ENCODE measurements at regions not wholly inside any gene's neighbourhood (a gene's known extent, or its start where the extent isn't known, plus 50 kb on each side); places are given as distances from the start of the nearest gene placed in this dataset.

DNA sequence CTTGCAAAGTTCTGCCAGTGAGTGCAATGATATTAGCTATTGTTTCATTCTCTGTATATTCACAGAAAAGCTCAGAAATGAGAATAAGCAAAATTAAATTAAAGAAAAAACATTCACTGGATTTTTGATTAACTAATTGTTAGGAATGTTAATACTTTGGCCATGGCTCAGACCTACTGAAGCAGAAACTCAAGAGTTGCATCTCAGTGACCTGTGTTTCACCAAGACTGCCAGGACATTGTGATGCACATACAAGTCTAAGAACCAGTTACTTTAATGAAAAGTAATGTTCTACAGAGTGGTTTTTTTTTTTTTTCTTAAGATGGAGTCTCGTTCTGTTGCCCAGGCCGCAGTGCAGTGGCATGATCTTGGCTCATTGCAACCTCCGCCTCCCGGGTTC lies 464.9 kb upstream of the NMUR2 start:
- DNase-seq (ENCODE audit: low read depth in 2 of 2), result no peak

DNA sequence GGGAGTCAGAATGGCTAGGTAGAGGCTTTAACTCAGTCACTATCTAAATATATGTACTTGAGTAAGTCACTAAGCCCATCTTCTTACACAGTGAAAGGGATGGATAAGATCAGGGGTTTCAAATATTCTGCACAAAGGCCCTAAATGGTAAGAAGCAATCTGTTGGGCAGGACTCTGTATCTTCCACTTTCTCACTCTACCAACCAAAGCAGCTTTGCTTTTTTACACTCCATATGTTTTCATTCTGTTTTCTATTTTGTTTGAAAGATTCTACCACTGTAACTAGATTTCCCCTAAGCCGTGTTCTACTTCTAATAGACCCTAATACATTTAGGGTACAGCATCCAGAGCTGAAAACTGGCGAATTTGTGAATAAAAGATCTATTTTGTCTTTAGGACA lies 477.5 kb upstream of the NMUR2 start:
- DNase-seq (ENCODE audit: low read depth in 2 of 2), result no peak

DNA sequence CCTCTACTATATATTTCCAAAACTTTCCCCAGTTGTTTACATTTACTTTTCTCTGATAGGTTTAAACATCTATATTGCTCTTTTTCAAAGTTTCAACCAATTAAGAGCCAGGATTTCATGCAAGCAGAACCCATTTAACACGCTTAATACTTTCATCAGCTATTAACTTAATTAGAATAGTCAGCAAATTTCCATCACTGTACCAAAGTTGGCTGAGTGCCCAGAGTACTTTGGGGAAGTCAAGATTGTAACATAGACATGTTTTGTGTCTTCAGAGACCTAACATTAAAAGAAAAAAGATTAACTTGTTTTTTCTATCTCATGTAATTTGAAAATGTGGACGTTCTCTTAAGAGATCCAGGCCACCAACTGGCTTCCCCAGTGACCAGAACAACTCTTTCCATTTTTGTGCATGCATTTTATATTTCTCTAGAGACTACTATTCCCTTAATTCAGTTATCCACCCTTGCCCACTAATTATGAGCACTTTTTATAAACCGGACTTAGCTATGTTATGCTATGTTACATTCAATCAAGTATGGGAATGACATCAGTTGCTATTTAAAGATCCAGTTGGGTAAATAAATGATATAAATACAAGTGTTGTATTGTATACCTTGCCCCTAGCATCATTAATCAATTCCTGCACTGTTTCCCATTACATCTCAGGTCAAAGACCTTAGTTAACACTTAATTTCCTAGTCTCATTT lies 478.1 kb upstream of the NMUR2 start:
- no peak for DNase-seq (ENCODE audit: low read depth in 2 of 2)

DNA sequence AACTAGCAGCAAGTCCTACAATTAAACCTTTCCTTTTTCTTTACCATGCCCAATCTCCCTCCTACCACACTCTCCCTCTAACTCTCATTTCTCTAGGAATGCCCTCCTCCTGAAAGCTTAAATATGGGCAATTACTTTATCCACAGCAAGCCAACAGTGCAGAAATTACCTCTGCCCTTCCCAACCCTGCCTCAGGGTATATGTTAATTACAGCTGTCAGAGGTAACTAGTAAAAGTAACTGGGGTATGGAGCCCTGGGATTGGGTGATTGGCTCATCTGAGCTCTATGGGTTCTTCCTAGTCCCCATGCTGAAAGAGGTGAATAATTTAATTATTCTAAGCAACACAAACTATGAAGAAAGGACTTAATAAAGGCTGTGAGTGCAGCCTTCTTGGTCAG lies 478.9 kb upstream of the NMUR2 start:
- no peak for DNase-seq (ENCODE audit: low read depth in 2 of 2)

DNA sequence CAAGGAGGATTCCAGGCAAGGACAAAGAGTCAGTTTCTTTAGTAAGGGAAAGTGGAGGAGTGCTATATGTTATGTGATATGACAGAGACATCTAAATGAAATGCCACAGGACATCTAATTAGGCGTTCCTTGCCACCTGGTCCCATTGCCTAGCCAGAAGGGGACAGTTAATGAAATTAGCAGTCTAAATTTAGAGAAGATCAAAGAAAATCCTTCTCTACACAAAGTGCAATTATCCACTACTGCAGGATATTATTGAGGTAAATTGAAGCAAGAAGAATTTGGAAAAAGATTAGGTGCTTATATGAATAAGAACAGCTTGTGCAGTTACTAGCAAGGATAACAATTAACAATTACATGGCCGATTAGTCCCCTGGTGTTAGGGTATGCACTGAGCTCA lies 495.3 kb upstream of the NMUR2 start:
- DNase-seq (ENCODE audit: low read depth in 2 of 2), result no peak

DNA sequence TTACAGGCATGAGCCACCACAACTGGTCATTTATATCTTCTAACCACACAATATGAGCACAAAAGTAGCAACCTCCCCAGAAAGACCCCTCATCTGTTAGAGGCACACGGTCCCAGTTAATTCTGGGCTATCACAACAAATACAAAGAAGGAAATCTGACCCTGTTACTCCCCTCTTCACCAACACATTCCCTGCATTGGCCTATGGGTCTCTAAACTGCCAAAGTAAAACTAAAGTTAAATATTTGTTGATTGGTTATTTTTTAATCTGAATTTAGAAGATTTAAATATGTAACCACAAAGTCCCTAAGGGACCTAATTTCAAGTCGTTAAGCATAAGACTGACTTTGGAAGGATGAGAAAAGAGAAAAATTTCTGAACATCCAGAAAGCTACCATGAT lies 496.7 kb upstream of the NMUR2 start:
- DNase-seq (ENCODE audit: low read depth in 2 of 2), result no peak

DNA sequence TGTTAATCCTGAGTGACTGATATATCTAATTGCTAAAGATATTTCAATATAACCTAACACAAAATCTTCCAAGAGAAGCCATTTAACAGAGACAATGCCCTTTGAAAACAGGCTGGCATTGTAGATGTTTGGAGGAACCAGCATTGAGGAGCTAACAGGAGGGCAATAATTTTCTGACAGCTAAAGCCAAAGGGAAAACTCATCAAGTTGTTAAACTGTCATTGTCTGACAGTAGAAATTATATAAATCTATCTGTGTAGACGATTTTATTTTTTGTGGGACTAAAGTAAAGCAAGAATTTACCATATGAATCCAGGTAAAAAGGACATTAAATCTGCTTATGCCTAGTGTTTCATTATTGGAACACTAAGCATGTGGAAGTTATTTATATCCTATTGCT lies 500.2 kb upstream of the NMUR2 start:
- no peak for DNase-seq (ENCODE audit: low read depth in 2 of 2)

DNA sequence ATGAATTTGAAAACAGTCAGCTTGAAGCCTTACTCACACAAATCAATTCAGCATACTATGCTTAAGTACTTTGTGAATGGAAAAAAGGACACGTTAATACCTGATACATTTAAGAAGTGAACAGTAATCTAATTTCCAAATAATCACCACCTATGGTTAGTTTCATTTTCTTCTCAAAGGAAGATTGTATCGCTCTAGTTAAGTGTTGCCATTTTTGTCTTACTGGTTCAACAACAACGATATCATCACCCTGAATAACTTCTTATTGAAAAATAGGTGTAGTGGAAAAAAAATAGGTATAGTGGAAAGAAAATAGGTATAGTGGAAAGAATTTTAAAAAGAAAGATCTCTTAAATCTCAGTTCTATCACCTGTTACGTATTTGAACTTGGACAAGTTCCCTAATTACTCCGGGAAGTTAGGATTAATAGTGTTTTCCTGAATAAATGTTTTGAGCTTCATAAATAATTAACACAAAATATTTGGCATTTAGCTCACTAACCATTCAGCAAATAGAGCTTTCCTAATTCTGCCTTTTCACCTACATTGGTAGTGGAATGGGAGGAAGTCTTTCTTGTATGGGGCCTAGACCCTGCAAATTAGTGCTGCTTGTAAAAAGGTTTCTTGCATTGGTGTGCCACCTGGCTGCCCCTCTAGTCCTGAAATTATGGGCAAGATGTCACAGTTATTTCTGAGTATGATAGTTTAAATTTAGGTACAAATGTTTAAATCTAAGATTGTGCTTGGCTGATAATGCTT lies 502.6 kb upstream of the NMUR2 start:
- DNase-seq (ENCODE audit: low read depth in 2 of 2), result no peak

DNA sequence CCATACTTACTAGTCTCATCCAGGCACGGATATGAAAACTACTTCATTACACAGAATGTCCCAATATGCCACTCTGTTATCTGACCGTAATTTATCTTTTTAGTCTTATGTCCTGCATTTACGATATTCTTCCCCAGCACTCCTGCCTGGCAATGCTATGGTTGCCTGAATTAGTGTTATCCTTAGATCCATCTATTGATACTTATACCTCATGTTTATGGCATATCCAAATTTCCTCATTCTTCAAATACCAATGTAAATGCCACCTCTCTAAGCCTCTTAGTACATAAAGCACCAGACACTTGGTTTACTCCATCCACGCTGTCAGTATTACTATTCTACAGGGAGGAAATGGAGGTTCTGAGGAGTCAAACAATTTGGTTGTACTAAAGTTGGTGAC lies 507.8 kb upstream of the NMUR2 start:
- DNase-seq (ENCODE audit: low read depth in 2 of 2), result no peak

DNA sequence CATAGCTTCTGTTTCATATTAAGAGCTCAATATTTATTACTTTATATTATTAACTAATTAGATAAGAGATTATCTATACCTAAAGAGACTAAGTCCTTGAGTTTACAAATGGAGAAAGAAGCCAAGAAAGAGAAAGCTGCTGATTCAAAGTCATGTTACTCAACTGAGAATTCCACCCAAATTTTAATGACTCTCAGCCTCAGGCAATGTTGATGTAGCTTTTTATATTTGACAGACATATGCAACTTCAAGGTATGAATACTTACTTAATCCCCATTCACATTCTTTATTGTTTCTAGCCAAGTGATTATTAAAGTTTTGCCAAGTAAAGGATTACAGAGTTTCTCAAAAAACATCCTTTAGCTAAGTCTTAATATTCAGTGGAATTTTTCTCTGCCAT lies 527.5 kb upstream of the NMUR2 start:
- no peak for DNase-seq (ENCODE audit: low read depth in 2 of 2)

DNA sequence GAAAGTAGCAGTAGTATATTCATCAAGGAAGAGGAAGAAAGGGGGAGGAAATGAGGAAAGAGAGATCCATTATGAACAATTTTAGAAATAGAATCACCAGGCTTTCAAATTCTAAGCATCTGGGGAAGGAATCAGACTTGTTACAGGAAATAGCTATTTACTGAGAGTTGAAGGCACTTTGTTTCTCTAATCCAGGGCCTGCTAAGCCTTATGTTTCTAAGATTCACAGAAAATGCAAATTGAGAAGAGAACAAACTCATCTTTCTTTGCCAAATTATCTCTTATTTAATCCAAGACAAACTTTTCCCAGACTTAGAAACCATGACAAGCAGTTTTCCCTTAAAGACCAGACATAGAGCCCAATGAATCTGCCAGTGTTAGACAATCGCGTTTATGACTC lies 528.0 kb upstream of the NMUR2 start:
- DNase-seq (ENCODE audit: low read depth in 2 of 2), result no peak

DNA sequence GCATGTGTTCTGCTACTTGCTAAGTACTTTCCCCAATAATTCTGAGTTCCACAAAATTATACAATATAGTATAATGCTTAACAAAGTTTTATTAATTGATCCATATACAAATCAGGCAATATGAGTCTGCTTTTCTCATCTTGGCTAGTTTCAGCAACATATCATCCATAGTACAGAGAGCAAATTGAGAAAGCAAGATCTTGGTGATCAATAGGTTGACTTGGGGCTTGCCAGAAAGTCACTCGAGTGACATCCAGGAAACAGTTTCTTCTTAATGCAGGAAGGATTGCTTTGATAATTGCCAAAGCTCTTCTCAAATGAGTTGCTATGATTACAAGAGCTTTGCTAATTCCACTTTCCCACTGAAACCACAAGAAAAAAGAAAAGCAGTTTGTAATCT lies 533.6 kb upstream of the NMUR2 start:
- DNase-seq (ENCODE audit: low read depth in 2 of 2), result no peak

DNA sequence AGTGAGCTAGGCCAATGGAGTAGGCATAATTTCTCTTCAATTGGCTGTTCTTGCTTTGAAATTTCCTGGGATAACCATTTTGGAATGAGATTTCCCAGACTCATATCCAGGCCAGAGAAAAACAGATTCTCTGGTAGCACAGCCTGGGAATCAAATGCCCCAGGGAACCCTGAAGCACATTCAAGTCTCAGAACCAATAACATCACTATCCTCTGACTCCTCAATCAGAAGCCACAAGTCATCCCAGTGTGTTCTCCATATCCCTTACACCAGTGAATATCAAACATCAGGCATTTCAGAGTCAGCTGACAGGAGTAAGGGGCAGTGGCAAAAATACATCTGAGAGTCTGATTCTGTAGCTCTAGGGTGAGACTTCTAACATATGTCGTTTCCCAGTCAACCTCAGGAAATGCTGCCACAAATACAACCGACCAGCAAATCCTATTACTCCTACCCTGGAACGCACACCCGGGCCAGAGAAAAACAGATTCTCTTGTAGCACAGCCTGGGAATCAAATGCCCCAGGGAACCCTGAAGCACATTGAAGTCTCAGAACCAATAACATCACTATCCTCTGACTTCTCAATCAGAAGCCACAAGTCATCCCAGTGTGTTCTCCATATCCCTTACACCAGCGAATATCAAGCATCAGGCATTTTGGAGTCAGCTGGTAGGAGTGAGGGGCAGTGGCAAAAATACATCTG lies 537.7 kb upstream of the NMUR2 start:
- no peak for DNase-seq (ENCODE audit: low read depth in 2 of 2)

DNA sequence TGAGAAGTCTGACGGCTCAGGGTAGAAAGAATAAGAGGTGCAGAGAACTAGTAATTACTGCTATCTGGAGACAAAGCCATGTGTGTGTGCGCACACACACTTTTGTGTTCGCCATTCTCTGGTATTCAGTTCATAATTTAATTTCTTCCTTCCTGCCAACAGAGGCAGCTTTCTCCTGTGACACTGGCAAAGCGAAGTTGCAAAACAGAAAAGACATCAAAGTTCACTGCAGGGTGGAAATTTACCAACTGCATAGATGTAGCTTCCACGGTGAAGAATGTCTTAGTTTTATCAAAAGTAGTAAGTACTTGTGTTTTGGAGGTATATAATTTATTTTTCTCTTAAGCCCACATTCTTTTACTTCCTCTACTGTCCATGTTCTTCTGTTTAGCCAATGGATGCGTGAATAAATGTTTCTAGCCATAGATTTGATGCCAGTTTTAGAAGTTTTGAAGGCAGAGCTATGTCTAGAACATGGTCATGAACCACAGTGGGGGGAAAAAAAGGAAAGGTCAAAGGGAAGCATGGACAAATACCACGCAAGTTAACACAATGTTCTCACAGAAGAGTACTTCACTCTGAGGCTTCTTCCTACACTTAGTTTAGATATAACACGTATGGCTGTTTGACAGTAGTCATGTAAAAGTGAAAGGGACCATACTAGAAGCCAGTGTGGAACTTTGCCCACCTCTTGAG lies 536.5 kb upstream of the GRIA1 start:
- no peak for DNase-seq (ENCODE audit: low read depth in 2 of 2)

DNA sequence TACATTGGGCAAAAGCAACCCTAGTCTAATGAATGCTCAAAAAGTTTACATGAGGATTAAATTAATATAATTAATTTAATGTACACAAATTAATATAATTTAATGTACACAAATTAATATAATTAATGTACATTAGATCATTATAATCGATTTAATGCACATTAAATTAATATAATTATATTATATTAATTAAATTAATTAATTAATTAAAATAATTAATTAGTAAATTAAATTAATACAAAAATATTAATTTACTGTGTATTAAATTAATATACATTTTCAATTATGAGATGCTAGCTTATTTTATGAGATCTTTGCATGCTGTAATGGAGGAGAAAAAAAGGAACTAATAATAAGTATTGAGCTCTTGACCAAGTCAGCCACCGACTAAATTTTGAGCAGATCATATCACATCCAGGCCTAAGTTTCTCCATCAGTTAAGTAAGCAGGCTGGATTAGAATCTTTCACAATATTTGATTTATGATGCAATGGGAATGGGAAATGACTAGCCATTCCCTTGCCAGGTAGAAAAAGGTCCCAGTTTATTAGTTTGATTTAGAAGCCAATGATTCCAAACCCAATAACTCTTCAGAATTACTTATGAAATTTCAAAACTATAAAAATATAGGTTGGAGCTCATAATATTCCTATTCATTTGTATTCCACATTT lies 533.4 kb upstream of the GRIA1 start:
- no peak for DNase-seq (ENCODE audit: low read depth in 2 of 2)

DNA sequence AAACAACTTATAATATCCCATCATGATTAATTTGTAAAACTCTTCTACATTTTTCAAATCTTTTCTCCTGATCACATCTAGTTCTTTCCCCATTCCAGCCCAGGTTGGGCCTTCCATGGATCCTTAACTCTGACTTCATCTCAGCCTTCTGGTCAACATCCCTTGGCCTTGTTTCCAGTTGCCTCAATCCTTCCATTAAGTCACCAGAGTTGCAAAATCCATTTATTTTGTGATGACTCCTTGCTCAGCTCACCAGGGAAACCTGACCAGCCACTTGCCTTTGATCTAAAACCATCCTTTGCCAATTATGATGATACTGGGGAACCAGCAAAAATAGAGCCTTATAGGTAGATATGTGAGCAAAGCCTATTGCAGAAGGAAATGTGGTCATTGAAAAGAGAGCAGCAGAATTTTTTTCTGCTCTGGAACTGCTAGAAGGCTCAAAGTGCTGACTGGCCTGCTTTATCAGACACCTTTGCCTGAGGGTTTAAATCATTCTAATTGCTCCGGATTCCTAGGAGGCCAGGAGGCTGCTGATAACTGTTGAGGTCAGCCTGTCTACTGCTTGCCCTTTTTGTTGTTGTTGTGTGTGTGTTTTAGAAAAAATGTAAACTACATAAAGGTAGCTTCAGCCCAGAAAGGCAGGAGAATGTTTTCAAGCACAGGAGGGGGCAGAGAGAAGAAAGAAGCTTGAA lies 512.2 kb upstream of the GRIA1 start:
- DNase-seq (ENCODE audit: low read depth in 2 of 2), result no peak

DNA sequence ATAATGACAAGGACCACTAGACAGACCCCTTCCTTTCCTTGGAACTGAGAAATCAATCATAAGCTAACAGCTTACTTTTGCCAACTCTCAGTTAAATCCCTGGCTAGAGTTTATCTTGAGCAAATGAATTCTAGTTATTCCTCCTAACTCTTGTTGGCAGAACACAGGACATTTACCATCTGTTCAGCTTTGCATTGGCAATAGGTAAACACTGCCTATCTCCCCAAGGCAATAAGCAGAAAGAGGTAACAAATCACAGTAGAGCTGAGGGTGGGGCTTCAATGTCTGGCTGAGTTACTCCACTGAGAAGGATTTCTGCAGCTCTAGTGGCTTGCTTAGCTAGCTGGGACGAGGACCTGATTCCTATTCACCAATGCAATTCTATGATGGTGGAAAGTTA lies 503.3 kb upstream of the GRIA1 start:
- DNase-seq (ENCODE audit: low read depth in 2 of 2), result no peak

DNA sequence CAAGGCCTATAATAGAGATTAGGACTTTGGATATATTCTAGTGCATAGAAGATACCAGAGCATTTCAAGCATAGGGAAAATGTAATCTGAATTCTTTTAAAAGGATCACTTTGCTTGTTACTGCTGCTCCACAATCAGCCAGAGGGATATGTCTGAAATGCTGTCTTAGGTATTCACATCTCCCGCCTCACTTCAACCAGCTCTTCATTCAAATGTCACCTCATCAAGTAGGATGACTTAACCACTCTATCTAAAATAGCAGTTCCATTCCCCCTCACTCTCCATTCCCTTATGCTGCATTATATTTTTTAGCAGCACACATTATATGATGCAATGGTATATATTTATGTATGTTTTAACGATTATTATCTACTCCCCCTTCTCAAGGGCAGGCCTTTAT lies 500.3 kb upstream of the GRIA1 start:
- no peak for DNase-seq (ENCODE audit: low read depth in 2 of 2)

DNA sequence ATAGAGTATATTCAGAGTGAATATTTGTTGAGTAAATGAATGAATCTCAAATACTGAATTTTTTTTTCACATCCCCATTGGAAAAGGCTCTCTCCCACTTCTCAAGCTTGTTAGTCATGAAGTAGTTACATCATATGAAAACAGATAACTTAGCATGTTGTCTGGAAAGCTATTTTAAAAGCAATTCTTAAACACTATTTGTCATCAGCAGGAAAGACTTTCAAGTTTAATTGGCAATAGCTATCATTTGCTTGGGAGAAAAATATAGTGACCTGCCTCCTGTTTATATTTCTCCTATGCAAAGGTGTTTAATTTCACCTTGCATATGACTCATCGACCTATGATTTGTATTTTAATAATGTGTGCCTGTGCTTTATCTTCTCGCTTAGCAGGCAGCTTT lies 499.8 kb upstream of the GRIA1 start:
- DNase-seq (ENCODE audit: low read depth in 2 of 2), result no peak

DNA sequence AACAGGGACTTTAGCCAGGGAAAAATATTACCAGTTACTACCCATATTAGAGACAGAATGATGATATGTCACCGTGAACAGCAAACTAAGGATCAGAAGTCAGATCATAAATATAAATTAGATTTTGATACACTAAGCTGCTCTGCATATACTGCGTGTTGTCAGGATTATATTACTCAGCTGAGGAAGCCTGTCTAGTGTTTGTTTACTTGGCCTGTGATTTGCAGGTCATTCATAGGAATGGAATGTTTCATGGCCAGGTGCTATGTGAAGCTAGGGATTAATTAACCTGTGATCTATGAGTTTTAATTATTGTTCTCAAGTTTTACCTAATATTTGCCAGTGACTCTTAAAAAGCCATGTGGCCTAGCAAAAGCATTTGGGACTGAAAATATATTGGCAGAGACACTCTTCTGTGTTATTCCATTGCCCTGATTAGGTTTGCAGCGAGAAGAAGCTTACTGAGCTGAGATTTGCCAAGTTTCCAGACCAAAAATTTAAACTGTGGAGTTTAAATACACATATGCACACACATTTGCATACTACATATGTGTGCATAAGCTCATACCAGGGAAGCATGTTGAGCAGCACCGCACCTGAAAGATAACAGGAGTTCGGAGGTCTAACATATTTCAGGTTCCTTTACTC lies 496.3 kb upstream of the GRIA1 start:
- no peak for DNase-seq (ENCODE audit: low read depth in 2 of 2)

DNA sequence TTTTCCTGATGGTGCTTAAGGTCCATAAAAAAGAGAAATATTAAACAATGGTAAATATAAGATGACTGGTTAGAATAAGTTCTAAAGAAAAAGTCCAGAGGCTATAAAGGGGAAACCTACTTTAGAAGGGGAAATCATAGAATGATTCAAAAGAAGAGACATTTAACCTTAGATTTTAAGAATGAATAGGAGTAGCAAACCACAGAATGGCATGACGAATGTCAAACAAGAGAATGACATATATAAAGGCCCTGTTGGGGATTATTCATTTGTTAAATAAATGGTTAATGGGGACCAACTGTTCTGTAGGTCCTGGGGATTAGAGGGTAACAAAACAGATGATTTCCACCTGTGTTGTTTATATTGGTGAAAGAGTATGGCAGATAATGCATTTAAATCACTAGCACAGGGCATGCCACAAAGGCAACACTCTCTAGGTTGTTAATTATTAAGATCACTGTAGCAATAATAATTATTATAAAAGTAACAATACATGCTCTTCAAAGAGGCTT lies 495.2 kb upstream of the GRIA1 start:
- DNase-seq (ENCODE audit: low read depth in 2 of 2), result no peak

All from stimulated activated CD4-positive, alpha-beta T cell treated with anti-CD3 and anti-CD28 coated beads, Interleukin-4, amount 100 ng/mL, for 48 hours (primary cell).